NCI-H2081 treated with DMSO at 0.1 percent for 48 hours (cell line): ENCODE measurements at regions not wholly inside any gene's neighbourhood (a gene's known extent, or its start where the extent isn't known, plus 50 kb on each side); places are given as distances from the start of the nearest gene placed in this dataset.

Source experiments
- DNase-seq: peaks from one replicate; lab custom pipeline; 2025; lab: John Stamatoyannopoulos, UW

DNA sequence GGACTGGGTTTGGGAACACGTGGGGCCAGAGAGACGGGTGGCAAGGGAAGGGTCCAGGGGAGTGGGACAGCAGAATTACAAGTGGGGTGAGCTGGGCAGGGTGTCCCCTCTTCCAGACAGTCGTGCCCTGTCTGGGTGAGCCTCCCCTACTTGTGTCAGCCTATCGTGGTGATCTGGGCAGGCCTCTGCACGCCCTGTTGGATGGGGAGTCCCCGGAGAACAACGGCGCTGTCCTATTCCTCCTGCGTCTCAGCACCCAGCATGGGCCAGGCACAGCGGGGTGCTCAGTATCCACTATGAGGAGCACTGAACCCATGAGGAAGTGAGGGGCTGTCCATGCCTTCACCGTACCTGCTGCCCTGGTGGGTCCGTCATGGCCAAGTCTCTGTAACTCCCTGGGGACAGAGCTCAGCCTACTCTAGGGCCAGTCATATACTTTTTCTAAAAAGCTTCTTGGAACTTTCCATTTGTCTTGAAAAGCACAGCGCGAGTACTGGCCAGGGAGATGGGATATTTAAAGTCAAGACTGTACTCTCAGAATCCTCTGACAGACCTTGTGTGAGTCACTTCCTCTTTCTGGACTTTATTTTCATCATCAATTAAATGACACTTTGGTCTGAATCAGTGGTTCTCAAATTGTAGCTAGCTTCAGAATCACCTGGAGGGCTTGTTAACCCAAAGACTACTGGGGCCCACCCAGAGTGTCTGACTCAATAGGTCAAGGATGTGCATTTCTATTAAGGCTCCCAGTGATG is 81.7 kb upstream of the NECTIN1 start:
- no peak for DNase-seq

DNA sequence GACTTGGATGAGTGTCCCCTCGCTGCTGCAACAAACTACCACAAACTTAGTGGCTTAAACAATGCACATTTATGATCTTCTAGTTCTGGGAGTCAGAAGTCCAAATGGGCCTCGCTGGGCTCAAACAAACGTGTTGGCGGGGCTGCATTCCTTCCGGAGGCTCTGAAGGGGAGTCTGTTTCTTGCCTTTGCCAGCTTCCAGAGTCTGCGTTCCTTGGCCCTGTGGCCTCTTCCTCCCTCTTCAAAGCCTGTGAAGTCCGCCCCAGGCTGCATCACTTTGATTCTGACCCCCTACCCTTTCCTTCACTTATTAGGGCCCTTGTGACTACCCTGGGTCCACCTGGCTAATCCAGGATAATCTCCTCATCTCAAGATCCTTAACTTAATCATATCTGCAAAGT is 80.3 kb upstream of the NECTIN1 start:
- DNase-seq, result no peak

DNA sequence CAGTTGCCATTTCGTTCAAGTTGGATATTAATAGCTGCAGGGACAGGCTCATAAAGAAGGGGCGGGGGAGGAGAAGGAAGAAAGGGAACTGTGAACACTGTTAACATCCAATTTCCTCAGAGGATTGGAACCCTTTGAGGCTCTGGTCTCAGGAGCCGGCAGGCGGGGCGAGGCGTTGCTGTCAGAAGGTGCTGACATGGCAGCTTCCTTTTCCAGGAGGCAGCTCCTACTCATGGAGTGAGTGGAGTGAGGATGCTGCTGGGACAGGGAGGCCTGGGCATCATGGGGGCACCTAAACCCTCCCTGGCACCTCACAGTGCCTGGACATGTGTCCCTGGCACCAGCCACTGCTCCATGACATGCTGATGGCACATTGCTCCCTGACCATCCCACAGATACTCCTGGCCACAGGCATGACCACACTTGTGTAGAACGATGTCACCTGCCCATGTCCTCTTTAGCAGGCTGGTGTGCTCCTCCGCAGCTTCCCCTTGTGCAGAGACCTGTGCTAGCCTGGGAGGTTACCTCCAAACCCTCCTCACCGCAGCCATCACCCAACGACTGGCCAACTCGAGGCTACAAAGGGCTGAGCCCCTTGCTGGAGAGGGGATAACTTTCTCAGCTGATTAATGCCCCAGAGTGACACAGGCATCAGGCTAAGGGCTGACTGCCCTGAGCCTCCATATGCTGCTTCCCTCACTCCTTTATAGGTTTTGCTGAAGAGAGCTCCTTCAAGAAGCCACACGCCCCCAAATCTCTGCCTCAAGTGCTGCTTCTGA is 79.6 kb upstream of the NECTIN1 start:
- DNase-seq, result no peak

DNA sequence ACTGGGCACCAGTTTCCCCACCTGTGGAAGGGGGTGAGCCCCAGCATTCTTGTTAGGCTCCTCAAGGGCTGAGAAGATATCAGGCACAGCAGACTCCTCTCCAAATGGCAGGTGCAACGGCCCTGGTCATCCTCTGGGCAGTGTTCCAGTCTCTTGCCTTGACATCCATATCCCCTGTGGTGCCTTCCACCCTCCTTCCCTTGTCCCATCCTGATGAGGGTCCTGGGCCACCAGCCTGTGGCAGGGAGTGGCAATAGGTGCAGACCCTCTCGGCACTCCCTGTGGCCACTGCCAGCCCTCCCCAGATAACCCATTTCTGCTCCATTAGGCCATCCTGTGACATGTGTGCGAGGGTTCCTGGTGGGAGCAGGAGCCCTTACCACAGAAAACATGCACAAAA is 78.8 kb upstream of the NECTIN1 start:
- DNase-seq, result no peak

- no peak for DNase-seq
These were observed 78.4 kb upstream of the NECTIN1 start for GRCh38 chr11:119807402-119807801.

GRCh38 chr11:119806064-119806915 is 77.3 kb upstream of the NECTIN1 start:
- no peak for DNase-seq

- no peak for DNase-seq
These were observed 76.7 kb upstream of the NECTIN1 start for GRCh38 chr11:119805663-119806062.

DNA sequence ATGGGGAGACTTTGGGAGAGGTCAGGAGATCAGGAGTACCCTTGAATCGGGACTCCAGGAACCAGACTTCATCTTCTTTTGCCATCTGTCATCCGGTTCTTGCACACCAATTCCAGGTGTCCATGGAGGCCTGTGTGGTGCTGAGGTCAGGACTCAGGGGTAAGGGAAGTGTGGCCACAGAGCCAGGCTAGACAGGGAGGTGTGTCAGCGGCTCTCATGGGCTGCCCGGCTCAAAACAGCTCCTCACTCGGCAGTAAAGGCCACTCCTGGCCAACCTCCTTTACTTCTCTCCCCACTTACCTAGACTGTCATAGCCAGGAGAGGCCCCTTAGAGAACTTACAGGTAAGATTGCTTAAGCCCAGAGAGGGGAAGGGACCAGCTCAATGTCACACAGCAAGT is 75.7 kb upstream of the NECTIN1 start:
- DNase-seq, result no peak

DNA sequence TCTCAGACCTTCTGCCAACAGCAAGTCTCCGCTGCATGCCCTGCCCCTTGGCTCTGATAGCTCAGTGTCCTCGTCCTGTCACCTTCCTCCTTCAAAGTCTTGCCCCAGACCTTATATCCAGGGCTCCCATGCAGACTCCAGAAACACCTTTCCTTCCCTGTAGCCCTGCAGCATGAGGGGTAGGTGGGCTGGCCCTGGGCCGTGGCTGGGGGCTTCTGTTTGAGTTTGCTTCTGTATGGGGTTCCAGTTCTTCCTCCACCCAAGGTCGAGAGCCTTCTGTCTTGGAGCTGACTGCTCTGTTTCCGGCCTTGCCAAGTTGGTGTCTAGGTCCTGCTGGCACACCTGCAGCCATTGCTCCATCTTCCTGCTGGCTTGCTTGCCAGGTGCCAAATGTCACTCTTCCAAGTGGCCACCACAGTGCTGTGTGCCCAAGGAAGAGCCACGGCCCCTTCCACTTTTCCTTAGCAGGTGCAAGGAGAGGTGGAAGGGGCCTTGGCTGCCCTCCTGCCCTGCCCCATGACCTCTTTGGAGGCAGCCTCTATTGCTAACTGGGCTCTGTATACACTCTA is 74.8 kb upstream of the NECTIN1 start:
- no peak for DNase-seq

DNA sequence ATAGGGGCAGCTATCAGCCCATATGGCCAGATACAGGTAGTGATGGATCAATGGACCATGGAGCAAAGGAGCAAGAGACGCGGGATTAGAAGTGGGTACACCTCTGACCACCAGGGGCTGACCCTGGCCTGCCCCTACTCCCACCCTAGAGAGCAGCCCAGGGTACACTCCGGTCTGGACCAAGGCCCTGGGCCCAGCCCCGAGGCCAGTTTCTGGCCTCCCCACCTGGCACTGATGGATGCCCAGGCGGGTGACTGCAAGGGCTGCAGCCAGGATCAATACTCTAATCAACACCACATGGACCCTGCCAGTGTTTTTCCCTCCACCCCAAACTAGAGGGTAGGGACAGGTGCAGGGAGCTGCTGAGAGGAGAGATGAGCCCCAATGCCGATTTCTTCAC is 74.1 kb upstream of the NECTIN1 start:
- DNase-seq, result no peak

DNA sequence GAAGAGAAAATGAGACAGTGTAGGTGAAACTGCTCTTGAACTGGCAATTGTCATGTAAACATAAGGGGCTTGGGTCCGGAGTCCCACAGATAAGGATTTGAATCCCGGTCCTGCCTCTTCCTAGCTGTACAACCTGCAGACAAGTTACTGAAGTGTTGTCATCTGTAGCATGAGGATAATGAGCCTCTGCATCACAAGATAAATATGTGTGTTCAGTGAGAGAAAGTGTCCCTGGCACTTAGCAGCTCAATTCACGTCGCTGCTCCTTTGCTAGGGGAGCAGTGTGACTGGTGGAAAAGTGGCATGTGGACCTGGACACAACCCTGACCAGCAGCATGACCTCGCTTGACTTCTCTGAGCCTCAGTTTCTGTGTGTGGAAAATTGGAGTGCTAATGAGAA is 73.7 kb upstream of the NECTIN1 start:
- DNase-seq, result no peak

DNA sequence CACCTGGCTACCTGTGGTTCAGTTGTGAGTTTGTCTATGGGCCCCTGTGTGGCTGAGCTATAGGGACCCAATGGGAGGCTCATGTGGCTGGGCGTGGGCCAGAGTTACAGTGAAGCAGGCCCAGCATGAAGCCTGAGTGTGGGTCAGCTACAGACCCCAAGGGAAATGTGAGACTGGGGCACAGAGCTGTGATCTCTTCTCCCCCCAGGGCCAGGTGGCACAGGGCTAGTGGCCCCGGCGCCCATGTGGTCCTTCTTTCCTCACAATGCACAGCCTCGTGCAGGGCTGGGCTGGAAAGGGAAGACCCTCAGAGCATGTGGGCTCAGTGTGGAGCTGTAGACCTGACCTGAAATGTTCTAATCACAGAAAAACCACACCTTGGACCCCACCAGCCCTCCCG is 71.6 kb upstream of the NECTIN1 start:
- no peak for DNase-seq

- DNase-seq, result no peak
These were observed 71.2 kb upstream of the NECTIN1 start for GRCh38 chr11:119800171-119800570.

DNA sequence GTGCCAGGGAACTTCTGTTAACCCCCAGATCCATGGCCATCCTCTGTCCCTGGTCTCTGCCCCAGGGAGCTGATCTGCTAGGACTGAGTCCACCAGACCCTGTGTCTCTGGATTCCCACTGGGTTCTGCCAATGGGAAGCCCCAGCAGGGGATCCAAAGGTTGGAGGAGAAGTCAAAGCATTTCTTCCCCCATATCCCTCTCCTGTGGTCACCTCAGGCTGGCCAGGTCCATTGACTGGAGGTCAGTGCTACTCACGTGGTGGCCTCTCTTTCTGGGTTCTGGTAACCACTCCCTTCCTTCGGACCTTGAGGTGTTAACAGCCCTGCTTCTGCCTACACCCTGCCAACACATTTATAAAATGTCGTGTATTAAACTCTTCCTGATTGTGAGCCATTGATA is 69.7 kb upstream of the NECTIN1 start:
- DNase-seq, result no peak

GRCh38 chr11:119797736-119798135 is 68.7 kb upstream of the NECTIN1 start:
- no peak for DNase-seq

- no peak for DNase-seq
These were observed 68.2 kb upstream of the NECTIN1 start for GRCh38 chr11:119797123-119797611.

- no peak for DNase-seq
These were observed 67.5 kb upstream of the NECTIN1 start for GRCh38 chr11:119796363-119797060.

GRCh38 chr11:119795690-119796089 is 66.7 kb upstream of the NECTIN1 start:
- DNase-seq, result no peak

- no peak for DNase-seq
These were observed 66.2 kb upstream of the NECTIN1 start for GRCh38 chr11:119795231-119795630.

- DNase-seq, result no peak
These were observed 65.8 kb upstream of the NECTIN1 start for GRCh38 chr11:119794756-119795155.

DNA sequence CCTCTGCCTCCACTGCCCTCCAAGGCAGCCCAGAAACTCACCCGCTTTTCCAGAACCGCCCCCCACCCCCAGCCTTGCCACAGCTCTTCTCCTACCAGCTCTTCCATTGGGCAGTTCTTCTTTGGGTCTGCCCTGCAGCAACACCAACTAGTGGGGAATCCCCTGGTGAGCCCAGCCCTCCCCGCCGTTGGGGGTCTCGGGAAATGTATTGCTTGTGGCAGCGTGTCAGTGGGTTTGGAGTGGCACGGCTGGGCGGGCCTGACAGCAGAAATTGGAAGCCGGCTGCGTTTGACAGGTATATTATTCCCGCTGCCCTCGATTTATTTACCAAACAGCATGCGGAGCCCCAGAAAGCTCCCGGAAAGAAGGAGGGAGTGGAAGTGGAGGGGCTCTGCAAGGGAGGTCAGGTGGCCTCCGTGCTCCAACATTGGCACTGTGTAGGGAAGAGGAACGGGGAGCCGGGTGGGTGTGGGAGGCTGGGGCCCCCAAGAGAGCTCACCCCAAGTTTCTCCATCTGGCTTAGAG is 65.2 kb upstream of the NECTIN1 start:
- no peak for DNase-seq
